Endothelial cell (in vitro differentiated cells): ENCODE measurements at regions not wholly inside any gene's neighbourhood (a gene's known extent, or its start where the extent isn't known, plus 50 kb on each side); places are given as distances from the start of the nearest gene placed in this dataset.

Experiments
- DNase-seq: peaks from one replicate; pipeline ENCODE4 v3.0.0; 2021; ENCODE audit warnings: low spot score
- H3K27ac Mint-ChIP-seq: one replicate; pipeline ENCODE4 v1.8.0; 2021; ENCODE audit warnings: mixed read lengths, inconsistent platforms; ENCODE audit not compliant: unreplicated experiment
- H3K27me3 Mint-ChIP-seq: one replicate; pipeline ENCODE4 v1.8.0; 2021; ENCODE audit warnings: mild to moderate bottlenecking, moderate library complexity, mixed read lengths, inconsistent platforms; ENCODE audit not compliant: unreplicated experiment
- H3K36me3 Mint-ChIP-seq: one replicate; pipeline ENCODE4 v1.8.0; 2021; ENCODE audit warnings: mild to moderate bottlenecking, low read depth, mixed read lengths, inconsistent platforms; ENCODE audit not compliant: unreplicated experiment
- H3K4me1 Mint-ChIP-seq: one replicate; pipeline ENCODE4 v1.8.0; 2021; ENCODE audit warnings: mild to moderate bottlenecking, mixed read lengths, inconsistent platforms; ENCODE audit not compliant: unreplicated experiment
- H3K4me3 Mint-ChIP-seq: one replicate; pipeline ENCODE4 v1.8.0; 2021; ENCODE audit warnings: mild to moderate bottlenecking, mixed read lengths, inconsistent platforms; ENCODE audit not compliant: unreplicated experiment
- H3K9me3 Mint-ChIP-seq: one replicate; pipeline ENCODE4 v1.8.0; 2021; ENCODE audit warnings: mixed read lengths, inconsistent platforms; ENCODE audit not compliant: unreplicated experiment
- TF ChIP-seq, protein P1 (sequence below): fragments of 200-600 bp; sonication (generic); IDR thresholded peaks from one replicate; pipeline ENCODE4 v1.5.0; 2021; ENCODE audit warnings: antibody characterized with exemption; ENCODE audit not compliant: unreplicated experiment

DNA sequence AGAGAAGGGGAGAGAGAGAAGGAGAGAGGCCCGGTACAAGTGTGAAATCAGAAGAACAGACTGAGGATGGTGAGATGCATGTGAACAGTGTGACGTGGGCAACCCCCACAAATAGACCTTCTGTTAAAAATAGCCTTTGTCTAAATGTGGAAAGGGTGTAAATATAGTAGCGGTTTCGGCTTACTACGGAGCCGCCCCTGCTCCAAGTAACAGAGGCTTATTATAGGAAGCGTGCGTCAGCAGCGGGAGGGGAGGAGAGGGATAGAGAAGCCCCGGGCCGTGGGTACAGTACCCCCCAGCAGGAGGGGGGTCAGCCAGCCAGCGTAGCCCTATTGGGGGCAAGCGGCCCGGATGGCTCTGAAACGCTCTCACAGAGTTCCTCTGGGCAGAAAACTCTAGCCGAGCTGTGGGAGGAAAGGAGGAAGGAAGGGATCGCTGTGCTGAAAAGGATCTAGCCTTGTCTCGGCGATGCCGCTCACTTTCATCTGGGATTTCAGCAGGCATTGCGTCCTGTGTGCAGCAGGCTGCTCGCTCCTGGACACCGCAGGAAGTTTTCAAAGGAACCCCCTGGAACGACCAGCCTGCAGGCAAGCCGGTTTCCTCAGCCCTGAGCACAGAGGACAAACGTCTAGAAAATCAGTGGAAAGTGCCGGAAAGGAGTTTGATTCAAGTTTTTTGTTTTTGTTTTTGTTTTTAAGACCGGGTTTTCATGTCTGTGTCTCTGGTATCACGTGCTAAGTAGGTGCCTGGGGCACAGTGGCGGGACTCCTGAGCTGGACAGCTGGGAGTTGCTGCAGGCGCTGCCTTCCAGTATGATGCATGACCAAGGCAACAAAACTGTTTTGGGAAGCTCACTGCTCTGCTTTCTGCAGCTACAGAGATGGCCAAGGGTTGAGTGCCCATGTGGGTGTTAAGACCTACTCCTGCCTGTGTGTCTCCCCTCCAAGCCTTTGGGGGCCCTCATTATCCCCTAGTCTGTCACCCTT lies 146.6 kb downstream of the SEC61B start:
- Mint-ChIP-seq H3K27me3 (no peaks in the 10 kb centered on the region), H3K9me3 (no peaks in the 10 kb centered on the region), H3K4me3 (peak overlapping the region; percentile 66), H3K36me3 (peaks cover 8% of the 10 kb centered on the region), H3K4me1 (peaks cover 46% of the 10 kb centered on the region), H3K27ac (peak overlapping the region; percentile 24)
- TF ChIP-seq, protein P1, sequence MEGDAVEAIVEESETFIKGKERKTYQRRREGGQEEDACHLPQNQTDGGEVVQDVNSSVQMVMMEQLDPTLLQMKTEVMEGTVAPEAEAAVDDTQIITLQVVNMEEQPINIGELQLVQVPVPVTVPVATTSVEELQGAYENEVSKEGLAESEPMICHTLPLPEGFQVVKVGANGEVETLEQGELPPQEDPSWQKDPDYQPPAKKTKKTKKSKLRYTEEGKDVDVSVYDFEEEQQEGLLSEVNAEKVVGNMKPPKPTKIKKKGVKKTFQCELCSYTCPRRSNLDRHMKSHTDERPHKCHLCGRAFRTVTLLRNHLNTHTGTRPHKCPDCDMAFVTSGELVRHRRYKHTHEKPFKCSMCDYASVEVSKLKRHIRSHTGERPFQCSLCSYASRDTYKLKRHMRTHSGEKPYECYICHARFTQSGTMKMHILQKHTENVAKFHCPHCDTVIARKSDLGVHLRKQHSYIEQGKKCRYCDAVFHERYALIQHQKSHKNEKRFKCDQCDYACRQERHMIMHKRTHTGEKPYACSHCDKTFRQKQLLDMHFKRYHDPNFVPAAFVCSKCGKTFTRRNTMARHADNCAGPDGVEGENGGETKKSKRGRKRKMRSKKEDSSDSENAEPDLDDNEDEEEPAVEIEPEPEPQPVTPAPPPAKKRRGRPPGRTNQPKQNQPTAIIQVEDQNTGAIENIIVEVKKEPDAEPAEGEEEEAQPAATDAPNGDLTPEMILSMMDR = no peak
- DNase-seq = peak; percentile 45

DNA sequence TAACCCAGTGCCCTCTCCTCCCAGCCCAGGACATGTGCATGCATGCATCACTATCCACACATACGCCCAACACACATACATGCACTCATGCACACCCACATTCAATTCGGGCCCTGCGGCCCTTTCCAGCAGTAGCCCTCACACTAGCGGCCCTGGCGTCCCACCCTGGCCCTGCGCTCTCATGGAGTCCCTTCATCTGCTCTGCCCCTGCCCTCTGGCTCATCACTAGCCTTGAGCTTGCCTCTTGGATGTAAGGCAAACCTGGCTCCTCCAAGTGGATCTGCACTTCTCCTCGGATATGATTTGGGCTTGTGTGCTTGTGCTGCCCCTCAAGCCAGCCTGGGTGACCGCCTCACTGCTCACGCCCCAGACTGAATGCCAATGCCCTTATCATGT lies 147.2 kb downstream of the SEC61B start:
- TF ChIP-seq, protein P1 = no peak
- H3K9me3 Mint-ChIP-seq = no peaks in the 10 kb centered on the region
- no peak for DNase-seq
- no peak overlapping the region for H3K27ac Mint-ChIP-seq
- H3K4me1 Mint-ChIP-seq = peaks cover 46% of the 10 kb centered on the region
- H3K27me3 Mint-ChIP-seq = no peaks in the 10 kb centered on the region
- no peak overlapping the region for H3K4me3 Mint-ChIP-seq
- H3K36me3 Mint-ChIP-seq = peaks cover 8% of the 10 kb centered on the region

DNA sequence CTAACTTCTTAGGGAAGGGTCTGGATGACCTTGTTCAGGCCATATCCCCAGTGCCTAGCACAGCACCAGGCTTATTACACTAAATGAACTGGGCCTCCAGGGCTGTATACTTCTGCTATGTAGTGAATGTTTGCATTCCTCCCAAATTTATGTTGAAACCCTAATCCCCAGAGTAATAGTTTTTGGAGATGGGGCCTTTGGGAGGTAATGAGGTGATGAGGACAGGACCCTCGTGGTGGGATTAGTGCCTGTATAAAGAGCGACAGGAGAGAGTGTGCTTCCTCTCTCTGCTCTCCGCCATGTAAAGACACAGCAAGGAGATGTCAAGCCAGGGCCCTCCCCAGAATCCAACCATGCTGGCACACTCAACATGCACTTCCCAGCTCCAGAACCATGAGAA lies 148.3 kb downstream of the SEC61B start:
- DNase-seq = no peak
- TF ChIP-seq, protein P1 = no peak
- Mint-ChIP-seq H3K4me3 (no peak overlapping the region), H3K36me3 (peaks cover 5% of the 10 kb centered on the region), H3K9me3 (no peaks in the 10 kb centered on the region), H3K4me1 (peaks cover 41% of the 10 kb centered on the region), H3K27ac (no peak overlapping the region), H3K27me3 (no peaks in the 10 kb centered on the region)

DNA sequence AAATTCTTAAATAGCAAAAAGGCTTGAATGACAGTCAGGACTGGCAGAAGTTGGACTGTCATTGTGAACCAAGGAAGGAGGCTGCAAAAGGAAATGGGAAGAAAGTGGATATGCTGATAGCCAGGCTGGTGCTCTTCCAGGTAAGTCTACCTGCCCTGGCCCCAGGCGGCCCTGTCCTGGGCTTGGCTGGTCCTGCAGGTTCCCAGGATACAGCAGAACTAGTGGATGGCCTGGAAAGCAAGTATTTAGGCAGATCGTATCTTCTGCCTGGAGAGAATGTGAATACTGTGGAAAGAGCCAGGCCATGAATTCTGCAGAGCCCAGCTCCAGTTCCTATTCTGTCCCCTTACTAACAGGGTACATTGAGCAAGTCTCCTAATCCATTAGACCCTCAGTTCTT lies 149.3 kb downstream of the SEC61B start:
- H3K27me3 Mint-ChIP-seq = no peaks in the 10 kb centered on the region
- TF ChIP-seq, protein P1 = no peak
- peaks cover 35% of the 10 kb centered on the region for H3K4me1 Mint-ChIP-seq
- DNase-seq = no peak
- peaks cover 5% of the 10 kb centered on the region for H3K36me3 Mint-ChIP-seq
- no peak overlapping the region for H3K4me3 Mint-ChIP-seq
- no peaks in the 10 kb centered on the region for H3K9me3 Mint-ChIP-seq
- H3K27ac Mint-ChIP-seq = no peak overlapping the region

DNA sequence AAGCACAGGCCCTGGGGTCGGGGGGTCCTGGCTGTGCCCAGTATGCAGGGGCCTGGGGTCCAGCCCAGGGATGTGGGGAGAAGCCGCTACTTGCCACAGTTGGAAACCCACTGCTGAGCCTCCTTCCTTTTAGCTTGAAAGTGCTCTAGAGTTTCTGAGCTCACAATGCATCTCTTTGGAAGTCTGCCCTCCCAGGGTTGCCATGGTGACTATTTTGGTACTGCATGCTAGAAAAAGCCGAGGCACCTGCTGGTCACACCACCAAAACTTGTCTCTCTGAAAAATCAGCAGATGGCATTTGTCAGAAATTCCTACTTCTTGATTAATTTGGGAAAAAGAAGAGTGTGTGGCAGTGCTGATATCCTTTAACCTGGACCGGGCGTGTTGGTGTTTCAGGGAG lies 151.8 kb downstream of the SEC61B start:
- H3K27ac Mint-ChIP-seq = no peak overlapping the region
- H3K27me3 Mint-ChIP-seq = no peaks in the 10 kb centered on the region
- DNase-seq = no peak
- TF ChIP-seq, protein P1 = no peak
- no peaks in the 10 kb centered on the region for H3K9me3 Mint-ChIP-seq
- H3K4me1 Mint-ChIP-seq = peaks cover 18% of the 10 kb centered on the region
- H3K36me3 Mint-ChIP-seq = peaks cover 5% of the 10 kb centered on the region
- H3K4me3 Mint-ChIP-seq = no peak overlapping the region
